H1 (cell line): ENCODE measurements at regions not wholly inside any gene's neighbourhood (a gene's known extent, or its start where the extent isn't known, plus 50 kb on each side); places are given as distances from the start of the nearest gene placed in this dataset.

ENCODE experiments used
- KDM1A ChIP-seq: fragments of 200-600, 300-600 bp; sonication (generic); IDR thresholded peaks from 2 replicates; pipeline ENCODE4 v1.7.1; 2016; ENCODE audit warnings: mild to moderate bottlenecking, low read length, borderline replicate concordance
- MAFK ChIP-seq: IDR thresholded peaks from 2 replicates; pipeline ENCODE4 v1.6.1; 2012; ENCODE audit warnings: low read depth, mild to moderate bottlenecking, improper control_type of control experiment, low read length
- POLR2A ChIP-seq, 2 experiments: IDR thresholded peaks; 1 replicate in 1 of 2; 2 replicates in 1 of 2; pipeline ENCODE4 v1.6.1; 2011; ENCODE audit warnings: low read depth in 2 of 2, low read length in 2 of 2, mild to moderate bottlenecking in 2 of 2; ENCODE audit errors: control extremely low read depth in 1 of 2
- TF ChIP-seq, protein P1 (sequence below): fragments of 300-600 bp; sonication (generic); IDR thresholded peaks from 2 replicates; pipeline ENCODE4 v1.7.1; 2012; ENCODE audit warnings: low read length, moderate library complexity, mild to moderate bottlenecking, inconsistent platforms; ENCODE audit not compliant: insufficient replicate concordance
- TF ChIP-seq, protein P2 (sequence below), 3 experiments: IDR thresholded peaks; 1 replicate in 2 of 3; 2 replicates in 1 of 3; pipeline versions ENCODE4 v1.5.1 to v1.6.1; 2011; ENCODE audit warnings: low read length in 3 of 3, mild to moderate bottlenecking in 3 of 3, inconsistent platforms in 2 of 3, low read depth in 1 of 3, moderate library complexity in 1 of 3; ENCODE audit not compliant: insufficient read depth in 1 of 3; ENCODE audit errors: control extremely low read depth in 1 of 3

DNA sequence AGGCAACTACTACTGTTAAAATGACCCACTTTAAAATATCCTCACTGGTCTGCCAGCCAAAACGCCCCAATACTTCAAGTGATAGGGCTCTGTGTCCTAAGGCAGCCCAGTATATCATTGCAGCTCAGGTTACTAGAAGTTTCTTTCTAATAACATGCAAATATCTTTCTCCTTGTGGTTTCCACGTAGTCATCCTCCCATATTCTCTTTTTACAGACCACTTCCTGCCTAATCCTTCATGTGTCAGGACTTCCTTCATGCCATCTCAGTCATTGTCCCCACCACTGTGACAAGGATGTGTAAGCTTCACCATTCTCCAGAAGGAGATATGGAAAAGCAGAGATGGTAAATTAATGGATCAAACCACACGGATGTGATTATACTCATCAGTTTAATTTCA is 813.7 kb downstream of the MAT2B start (continued):
- TF ChIP-seq, protein P1, sequence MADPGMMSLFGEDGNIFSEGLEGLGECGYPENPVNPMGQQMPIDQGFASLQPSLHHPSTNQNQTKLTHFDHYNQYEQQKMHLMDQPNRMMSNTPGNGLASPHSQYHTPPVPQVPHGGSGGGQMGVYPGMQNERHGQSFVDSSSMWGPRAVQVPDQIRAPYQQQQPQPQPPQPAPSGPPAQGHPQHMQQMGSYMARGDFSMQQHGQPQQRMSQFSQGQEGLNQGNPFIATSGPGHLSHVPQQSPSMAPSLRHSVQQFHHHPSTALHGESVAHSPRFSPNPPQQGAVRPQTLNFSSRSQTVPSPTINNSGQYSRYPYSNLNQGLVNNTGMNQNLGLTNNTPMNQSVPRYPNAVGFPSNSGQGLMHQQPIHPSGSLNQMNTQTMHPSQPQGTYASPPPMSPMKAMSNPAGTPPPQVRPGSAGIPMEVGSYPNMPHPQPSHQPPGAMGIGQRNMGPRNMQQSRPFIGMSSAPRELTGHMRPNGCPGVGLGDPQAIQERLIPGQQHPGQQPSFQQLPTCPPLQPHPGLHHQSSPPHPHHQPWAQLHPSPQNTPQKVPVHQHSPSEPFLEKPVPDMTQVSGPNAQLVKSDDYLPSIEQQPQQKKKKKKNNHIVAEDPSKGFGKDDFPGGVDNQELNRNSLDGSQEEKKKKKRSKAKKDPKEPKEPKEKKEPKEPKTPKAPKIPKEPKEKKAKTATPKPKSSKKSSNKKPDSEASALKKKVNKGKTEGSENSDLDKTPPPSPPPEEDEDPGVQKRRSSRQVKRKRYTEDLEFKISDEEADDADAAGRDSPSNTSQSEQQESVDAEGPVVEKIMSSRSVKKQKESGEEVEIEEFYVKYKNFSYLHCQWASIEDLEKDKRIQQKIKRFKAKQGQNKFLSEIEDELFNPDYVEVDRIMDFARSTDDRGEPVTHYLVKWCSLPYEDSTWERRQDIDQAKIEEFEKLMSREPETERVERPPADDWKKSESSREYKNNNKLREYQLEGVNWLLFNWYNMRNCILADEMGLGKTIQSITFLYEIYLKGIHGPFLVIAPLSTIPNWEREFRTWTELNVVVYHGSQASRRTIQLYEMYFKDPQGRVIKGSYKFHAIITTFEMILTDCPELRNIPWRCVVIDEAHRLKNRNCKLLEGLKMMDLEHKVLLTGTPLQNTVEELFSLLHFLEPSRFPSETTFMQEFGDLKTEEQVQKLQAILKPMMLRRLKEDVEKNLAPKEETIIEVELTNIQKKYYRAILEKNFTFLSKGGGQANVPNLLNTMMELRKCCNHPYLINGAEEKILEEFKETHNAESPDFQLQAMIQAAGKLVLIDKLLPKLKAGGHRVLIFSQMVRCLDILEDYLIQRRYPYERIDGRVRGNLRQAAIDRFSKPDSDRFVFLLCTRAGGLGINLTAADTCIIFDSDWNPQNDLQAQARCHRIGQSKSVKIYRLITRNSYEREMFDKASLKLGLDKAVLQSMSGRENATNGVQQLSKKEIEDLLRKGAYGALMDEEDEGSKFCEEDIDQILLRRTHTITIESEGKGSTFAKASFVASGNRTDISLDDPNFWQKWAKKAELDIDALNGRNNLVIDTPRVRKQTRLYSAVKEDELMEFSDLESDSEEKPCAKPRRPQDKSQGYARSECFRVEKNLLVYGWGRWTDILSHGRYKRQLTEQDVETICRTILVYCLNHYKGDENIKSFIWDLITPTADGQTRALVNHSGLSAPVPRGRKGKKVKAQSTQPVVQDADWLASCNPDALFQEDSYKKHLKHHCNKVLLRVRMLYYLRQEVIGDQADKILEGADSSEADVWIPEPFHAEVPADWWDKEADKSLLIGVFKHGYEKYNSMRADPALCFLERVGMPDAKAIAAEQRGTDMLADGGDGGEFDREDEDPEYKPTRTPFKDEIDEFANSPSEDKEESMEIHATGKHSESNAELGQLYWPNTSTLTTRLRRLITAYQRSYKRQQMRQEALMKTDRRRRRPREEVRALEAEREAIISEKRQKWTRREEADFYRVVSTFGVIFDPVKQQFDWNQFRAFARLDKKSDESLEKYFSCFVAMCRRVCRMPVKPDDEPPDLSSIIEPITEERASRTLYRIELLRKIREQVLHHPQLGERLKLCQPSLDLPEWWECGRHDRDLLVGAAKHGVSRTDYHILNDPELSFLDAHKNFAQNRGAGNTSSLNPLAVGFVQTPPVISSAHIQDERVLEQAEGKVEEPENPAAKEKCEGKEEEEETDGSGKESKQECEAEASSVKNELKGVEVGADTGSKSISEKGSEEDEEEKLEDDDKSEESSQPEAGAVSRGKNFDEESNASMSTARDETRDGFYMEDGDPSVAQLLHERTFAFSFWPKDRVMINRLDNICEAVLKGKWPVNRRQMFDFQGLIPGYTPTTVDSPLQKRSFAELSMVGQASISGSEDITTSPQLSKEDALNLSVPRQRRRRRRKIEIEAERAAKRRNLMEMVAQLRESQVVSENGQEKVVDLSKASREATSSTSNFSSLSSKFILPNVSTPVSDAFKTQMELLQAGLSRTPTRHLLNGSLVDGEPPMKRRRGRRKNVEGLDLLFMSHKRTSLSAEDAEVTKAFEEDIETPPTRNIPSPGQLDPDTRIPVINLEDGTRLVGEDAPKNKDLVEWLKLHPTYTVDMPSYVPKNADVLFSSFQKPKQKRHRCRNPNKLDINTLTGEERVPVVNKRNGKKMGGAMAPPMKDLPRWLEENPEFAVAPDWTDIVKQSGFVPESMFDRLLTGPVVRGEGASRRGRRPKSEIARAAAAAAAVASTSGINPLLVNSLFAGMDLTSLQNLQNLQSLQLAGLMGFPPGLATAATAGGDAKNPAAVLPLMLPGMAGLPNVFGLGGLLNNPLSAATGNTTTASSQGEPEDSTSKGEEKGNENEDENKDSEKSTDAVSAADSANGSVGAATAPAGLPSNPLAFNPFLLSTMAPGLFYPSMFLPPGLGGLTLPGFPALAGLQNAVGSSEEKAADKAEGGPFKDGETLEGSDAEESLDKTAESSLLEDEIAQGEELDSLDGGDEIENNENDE = no peak
- TF ChIP-seq, protein P2, sequence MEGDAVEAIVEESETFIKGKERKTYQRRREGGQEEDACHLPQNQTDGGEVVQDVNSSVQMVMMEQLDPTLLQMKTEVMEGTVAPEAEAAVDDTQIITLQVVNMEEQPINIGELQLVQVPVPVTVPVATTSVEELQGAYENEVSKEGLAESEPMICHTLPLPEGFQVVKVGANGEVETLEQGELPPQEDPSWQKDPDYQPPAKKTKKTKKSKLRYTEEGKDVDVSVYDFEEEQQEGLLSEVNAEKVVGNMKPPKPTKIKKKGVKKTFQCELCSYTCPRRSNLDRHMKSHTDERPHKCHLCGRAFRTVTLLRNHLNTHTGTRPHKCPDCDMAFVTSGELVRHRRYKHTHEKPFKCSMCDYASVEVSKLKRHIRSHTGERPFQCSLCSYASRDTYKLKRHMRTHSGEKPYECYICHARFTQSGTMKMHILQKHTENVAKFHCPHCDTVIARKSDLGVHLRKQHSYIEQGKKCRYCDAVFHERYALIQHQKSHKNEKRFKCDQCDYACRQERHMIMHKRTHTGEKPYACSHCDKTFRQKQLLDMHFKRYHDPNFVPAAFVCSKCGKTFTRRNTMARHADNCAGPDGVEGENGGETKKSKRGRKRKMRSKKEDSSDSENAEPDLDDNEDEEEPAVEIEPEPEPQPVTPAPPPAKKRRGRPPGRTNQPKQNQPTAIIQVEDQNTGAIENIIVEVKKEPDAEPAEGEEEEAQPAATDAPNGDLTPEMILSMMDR (IDR thresholded peaks at IDR 0.05; ENCODE audit: control extremely low read depth in 1 of 3, insufficient read depth in 1 of 3, low read depth in 1 of 3, low read length in 3 of 3) = no peak
- TF ChIP-seq POLR2A (IDR thresholded peaks at IDR 0.05; ENCODE audit: control extremely low read depth in 1 of 2, low read depth in 2 of 2, low read length in 2 of 2) = no peak
- no peak for TF ChIP-seq KDM1A
- no peak for TF ChIP-seq MAFK
